GM21367 (cell line): ENCODE measurements at regions not wholly inside any gene's neighbourhood (a gene's known extent, or its start where the extent isn't known, plus 50 kb on each side); places are given as distances from the start of the nearest gene placed in this dataset.
"Not testable (repeated sequence)": the region's sequence is repeated elsewhere in the genome, so short reads cannot be mapped to it uniquely, and the experiment has no call there.

ENCODE experiments used
- ATAC-seq: cut with Tn5 transposase; IDR thresholded peaks from one replicate; pipeline ENCODE4 v1.9.1; 2021; ENCODE audit not compliant: unreplicated experiment

DNA sequence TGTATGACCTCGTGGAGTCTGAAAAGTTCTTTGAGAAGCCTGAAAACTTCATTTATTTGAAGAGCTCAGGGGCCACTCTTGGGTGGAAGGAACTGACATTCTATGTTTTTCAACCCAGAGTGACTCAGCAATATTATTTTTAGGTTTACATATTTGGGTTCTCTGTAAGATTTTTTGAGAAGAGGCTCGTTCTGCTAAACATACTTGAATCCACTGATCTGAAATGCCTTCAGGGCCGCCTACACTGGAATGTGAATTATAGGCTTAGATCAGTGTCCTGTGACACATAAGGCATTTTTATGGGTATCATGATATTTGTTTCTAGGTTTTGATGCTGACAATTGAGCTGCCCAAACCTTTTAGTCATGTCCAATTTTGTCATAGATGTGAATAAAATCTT, 86.2 kb downstream of the PSAT1 start:
- no peak for ATAC-seq

GRCh38 chr9:78386348-78386747, 89.4 kb downstream of the PSAT1 start:
- no peak for ATAC-seq

DNA sequence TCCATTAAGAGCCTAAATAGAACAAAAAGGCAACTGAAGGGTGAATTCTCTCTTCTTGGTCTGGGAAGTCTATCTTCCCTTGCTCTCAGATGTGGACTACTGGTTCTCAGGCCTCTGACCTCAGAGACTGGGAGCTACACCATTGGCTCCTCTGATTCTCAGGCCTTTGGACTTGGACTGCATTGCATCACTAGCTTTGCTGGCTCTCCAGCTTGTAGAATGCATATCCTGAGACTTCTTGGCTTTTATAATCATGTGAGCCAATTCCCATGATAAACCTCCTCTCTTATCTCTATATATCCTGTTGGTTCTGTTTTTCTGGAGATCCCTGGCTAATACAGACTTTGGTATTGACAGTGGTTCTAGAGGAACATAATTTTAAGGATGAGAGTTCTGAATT, 89.8 kb downstream of the PSAT1 start:
- ATAC-seq, result no peak

- no peak for ATAC-seq
These were observed 96.4 kb downstream of the PSAT1 start for GRCh38 chr9:78393340-78393739.

- ATAC-seq, result no peak
These were observed 97.0 kb downstream of the PSAT1 start for GRCh38 chr9:78393932-78394331.

DNA sequence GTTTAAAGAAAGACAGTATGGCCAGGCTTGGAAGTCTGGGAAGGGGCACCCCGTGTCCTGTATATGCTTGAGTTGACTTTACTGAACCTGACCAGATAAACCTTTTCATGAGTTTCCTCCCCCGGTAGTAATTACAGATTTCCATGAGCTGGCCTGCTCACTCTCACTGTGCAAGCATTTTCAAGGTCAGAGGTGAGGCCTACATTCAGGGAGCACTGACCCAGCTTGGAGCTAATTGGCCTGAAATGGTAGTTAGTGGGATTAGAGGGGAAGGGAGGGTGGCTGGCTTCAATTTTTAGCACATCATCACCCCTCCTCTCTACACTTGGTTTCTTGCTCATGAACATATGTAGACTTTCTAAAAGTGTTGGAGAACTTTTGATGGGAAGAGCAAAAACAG, 99.2 kb downstream of the PSAT1 start:
- no peak for ATAC-seq

DNA sequence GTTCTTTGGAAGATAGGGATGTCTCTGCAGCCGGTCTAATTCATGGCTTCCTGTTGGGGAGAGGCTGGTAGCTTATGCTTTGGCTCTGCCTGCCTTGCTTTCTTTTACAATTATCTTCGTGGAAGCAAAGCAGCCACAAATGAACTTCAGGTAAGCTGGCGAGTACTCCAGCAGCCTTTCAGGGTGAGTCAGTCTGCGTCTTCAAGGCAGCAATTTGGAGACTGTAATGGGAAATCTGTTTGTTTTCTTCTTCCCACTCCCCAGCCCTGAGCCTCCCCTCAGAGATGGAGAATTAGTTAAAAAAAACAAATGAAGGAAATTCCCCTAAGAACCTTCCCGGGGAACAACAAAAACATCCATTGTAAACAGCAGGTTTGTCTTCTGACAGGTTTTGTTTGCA, 100.1 kb downstream of the PSAT1 start:
- no peak for ATAC-seq

DNA sequence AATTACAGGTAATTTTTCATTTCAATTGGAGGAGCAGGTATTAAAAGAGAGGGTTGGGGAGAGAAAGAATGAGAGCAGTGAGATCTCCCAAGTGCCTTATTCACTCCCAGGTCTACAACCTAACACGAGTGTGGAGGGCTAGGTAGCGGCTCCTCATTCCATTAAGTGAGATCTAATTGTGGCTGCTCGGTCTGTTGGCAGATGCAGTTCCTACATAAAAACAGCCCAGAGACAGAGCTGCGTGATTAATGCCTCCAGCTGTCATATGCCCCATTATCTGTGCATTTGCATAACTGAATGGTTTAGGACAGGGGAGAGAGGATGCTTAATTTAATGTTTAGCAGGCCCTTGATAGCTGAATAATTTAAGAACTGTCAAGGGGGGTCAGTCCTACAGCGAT, 100.5 kb downstream of the PSAT1 start:
- ATAC-seq, result no peak

GRCh38 chr9:78399153-78399552, 102.2 kb downstream of the PSAT1 start:
- no peak for ATAC-seq

DNA sequence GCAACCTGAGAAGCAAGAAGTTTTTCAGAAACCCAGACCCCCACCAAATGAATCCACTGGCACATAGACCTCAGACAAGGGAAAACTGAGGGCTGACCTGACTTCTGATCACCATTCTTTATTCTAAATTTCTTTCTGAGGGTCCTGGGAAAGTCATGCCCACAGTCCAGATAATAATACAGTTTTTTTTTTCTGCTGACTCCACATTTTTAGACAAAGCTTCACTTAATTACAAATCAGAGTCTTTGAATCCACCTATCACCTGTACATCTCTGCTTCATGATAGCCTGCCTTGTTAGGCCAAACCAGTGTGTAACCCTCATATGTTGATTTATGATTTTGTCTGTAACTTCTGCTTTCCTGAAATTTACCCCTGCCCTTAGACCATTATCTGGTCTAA, 103.6 kb downstream of the PSAT1 start:
- no peak for ATAC-seq

- ATAC-seq, result no peak
These were observed 108.5 kb downstream of the PSAT1 start for GRCh38 chr9:78405461-78405860.

GRCh38 chr9:78406146-78406545, 109.2 kb downstream of the PSAT1 start:
- no peak for ATAC-seq

- no peak for ATAC-seq
These were observed 110.0 kb downstream of the PSAT1 start for GRCh38 chr9:78406933-78407332.

GRCh38 chr9:78407636-78408312, 110.8 kb downstream of the PSAT1 start:
- no peak for ATAC-seq

DNA sequence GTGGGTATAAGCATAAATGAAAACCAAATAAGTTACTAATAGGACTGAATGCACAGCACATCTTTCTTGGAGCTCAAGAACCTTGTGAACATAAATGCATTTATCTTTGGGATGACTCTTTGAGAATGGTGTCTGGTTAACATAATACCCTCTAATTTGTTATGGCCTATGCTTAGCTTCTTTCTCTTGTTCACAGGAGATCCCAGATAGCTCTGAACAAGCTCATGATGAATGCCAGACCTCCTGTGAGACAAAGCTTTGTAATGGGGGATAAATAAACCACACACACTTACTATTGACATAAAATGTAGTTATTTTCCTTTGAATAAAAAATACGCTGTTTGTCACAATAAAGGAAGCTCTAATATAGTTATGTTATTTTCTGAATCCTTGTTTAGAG, 111.5 kb downstream of the PSAT1 start:
- no peak for ATAC-seq

DNA sequence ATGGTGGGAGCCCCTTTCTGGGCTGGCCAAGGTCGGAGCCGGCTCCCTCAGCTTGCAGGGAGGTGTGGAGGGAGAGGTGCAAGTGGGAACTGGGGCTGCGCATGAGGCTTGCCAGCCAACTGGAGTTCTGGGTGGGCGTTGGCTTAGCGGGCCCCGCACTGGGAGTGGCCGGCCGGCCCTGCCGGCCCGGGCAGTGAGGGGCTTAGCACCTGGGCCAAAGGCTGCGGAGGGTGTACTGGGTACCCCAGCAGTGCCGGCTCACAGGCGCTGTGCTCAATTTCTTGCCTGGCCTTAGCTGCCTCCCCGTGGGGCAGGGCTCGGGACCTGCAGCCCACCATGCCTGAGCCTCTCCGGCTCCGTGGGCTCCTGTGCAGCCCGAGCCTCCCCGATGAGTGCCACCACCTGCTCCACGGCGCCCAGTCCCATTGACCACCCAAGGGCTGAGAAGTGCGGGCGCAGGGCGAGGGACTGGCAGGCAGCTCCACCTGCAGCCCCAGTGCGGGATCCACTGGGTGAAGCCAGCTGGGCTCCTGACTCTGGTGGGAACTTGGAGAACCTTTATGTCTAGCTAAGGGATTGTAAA, 113.1 kb downstream of the PSAT1 start:
- ATAC-seq, result not testable (repeated sequence)

- ATAC-seq, result no peak
These were observed 125.4 kb downstream of the PSAT1 start for GRCh38 chr9:78422309-78422708.

- no peak for ATAC-seq
These were observed 127.4 kb downstream of the PSAT1 start for GRCh38 chr9:78424299-78424698.

GRCh38 chr9:78428640-78429039, 131.7 kb downstream of the PSAT1 start:
- no peak for ATAC-seq

DNA sequence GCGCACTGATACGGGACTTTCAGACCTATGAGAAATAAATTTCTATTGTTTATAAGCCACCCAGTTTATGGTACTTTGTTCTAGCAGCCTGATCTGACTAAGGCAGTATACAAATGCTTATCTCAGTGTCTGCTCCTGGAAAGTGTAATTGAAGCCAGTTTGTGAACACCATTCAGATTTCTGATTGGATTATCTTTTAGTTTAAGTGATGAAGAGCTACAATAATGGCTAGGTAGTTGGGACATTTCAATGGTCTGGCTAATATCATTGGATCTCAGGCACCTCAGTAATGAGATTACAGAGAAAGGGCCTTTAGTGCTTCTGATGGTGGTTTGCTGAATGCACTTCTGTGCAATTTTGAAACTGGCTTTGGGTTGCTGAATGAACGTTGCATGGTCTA, 133.5 kb downstream of the PSAT1 start:
- no peak for ATAC-seq

DNA sequence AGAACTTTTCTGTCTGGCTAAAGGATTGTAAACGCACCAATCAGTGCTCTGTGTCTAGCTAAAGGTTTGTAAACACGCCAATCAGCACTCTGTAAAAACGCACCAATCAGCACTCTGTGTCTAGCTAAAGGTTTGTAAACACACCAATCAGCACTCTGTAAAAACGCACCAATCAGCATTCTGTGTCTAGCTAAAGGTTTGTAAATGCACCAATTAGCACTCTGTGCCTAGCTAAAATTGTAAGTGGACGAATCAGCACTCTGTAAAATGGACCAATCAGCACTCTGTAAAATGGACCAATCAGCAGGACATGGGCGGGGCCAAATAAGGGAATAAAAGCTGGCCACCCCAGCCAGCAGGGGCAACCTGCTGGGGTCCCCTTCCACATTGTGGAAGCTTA, 134.1 kb downstream of the PSAT1 start:
- not testable (repeated sequence) for ATAC-seq

- ATAC-seq, result no peak
These were observed 139.9 kb downstream of the PSAT1 start for GRCh38 chr9:78436873-78437272.

- no peak for ATAC-seq
These were observed 140.4 kb downstream of the PSAT1 start for GRCh38 chr9:78437296-78437695.
